NCI-H524 treated with DMSO at 0.1 percent for 48 hours (cell line): ENCODE measurements at regions not wholly inside any gene's neighbourhood (a gene's known extent, or its start where the extent isn't known, plus 50 kb on each side); places are given as distances from the start of the nearest gene placed in this dataset.
"Not testable (repeated sequence)": the region's sequence is repeated elsewhere in the genome, so short reads cannot be mapped to it uniquely, and the experiment has no call there.

Experiments
- DNase-seq: peaks from one replicate; lab custom pipeline; 2025; lab: John Stamatoyannopoulos, UW

DNA sequence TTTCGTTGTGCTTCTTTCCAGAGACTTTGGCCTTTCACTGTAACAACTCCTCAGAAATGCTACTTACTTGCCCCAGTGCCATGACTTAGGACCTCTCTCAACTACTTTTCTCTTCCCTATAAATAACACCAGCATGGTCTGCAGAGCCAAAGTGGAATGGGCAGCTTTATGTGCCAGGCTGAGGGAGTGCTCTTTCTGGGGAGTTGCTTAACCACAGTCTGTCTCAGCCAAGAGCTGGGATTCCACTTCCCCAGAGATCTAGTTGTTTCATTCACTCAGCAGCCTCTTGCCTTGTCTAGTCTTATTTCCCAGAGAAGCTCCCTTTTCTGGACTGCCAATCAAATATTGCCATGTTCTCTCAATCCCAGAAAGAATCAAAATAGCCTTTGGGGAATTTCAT, 912.2 kb downstream of the GRID1 start:
- DNase-seq: no peak

DNA sequence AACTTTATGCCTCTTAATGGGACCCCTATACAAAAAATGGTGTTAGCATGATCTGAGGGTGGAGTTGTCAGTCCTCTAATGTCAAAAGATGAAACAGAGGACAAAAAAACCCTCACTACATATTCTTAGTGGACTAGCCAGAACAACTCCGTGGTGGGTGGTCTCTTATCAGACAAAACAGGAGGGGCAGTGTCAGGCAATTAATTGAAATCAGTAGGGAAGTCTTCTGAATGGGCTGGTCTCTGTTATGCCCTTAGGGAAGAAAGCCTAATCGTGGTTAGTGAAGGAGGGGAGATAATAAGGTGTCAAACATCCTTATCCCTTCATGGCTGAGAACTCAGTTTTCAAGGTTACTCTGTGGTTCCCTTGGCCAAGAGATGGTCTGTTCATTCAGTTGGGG, 909.4 kb downstream of the GRID1 start:
- DNase-seq: no peak

DNA sequence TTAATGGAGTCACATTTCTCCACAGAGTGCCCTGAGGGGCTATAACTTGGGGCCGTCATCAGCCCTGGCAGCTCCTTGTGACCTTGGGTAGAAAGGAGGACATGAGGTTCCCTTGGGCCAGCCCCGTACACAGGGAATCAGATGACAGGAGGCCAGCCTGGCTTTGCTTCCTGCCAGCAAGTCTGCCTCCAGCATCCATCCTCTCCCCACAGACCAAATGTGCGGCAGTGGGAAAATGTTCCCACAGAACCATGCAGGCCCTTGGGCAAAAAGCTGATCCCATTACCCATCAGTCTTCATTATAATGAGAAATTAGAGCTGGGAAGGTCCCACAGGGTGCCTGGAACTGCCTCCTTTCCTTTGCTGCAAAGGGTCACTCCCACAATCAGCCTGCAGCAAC, 908.3 kb downstream of the GRID1 start:
- DNase-seq: no peak

DNA sequence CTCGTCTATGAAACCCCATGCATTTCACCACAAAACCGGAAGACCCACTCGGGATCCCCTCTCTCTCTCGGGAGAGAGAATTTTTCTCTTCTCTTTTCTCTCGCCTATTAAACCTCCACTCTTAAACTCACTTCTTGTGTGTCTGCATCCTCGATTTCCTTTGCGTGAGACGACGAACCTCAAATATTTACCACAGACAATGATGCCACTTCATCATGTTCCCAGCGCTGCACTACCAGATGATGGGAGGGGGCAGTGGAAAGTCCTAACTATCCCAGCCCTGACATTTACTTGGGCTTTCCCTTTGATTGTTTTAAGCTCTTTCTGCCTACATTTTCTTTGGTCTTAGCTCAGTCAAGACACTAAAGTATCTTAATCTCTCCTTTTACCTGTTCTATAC, 906.7 kb downstream of the GRID1 start:
- DNase-seq: no peak

DNA sequence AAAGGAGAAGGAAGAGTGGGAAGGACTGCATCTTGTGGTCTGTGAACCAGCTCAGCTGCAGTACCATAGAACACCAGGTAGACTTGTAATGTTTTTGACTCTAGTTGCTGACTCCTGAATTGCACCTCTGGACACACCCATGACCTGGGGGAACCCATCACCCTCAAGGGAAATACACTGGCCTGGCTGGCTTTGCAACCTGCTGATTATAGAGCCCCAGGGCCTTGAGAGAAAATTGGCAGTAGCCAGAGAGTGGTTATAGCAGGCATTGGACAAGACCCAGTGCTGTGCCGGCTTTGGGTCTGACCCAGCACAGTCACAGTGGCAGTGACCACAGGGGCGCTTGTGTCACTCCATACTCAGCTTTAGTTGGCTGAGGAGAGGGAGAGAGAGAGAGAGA, 902.3 kb downstream of the GRID1 start:
- DNase-seq: no peak

DNA sequence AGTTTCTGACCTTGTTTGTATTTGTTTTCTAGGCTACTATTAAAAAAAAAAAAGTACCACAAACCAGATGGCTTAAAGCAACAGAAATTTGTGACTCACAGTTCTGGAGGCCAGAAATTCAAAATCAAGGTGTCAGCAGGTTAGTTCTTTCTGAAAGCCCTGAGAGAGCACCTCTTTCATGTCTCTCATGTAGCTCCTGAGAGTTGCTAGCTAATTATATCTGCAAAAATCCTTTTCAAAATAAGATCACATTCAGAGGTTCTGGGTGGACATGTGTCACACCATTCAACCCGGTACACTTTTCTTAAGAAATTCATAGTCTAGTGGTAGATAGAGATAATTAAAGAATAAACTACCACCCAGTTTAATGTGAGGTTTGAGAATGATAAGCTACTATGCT, 888.6 kb downstream of the GRID1 start:
- no peak for DNase-seq

DNA sequence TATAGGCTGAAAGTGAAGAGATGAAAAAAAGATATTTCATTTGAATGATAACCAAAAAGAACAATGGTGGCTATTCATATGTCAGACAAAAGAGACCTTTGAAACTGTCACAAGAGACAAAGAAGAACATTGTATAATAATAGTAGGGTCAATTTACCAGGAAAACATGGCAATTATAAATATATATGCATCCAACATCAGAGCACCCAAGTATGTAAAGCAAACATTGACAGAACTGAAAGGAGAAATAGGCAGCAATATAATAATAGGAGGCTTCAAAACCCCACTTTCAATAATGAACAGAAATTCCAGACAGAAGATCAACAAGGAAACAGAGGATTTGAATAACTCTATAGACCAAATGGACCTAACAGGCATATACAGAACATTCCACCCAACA, 876.2 kb downstream of the GRID1 start:
- DNase-seq: no peak

DNA sequence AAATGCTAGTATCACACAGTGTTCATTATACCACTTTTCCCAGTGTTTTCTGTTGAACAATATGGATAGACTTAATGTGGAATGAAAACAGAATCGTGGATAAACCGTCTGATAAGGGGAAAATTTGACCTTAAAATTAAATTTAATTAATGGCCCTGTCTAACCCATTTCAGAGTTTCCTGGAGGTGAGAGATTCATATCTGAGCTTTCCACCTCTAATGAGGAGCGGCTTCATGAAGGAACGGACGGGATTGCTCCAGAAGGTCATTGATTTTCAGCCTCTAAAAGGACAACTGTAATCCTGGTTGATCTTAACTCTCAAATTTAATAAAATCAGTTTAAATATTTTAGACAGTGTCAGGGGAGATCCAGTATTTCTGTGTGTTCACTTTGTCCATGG, 874.9 kb downstream of the GRID1 start:
- no peak for DNase-seq

DNA sequence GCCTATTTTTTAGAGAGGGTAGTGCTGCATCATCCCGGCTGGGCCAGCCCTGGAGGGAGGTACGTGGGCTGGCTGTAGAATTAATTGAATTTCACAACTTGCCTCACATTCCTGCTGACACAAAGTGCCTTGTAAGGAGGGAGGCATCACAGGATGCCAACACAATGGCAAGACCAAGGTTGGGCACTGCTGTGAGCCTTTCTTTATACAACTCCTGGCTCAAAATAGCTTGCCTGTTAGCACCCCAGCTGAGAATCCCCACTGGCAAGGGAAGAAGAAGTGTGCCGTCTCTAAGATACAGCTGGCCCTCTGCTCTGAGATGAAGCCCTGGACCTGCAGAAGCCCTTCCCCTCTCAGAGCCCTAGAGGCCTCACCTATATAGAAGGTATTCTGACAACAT, 873.9 kb downstream of the GRID1 start:
- no peak for DNase-seq

DNA sequence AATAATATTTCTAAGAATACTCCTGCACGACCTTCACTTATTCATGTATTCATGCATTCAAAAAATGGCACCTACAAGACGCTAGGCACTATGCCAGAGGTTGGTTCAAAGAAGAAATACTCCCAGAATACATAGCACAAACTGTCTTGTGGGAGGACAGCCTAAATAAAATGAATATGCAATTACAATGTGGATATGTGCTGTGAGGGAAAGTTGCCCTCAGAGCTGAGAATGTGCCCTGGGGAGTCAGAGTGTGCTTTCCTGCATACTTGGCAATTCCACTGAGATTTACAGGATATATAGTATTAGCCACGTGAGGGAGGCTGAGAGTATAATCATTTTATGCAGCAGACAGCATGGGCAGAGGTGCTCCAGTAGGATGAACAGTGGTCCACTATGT, 872.9 kb downstream of the GRID1 start:
- no peak for DNase-seq

DNA sequence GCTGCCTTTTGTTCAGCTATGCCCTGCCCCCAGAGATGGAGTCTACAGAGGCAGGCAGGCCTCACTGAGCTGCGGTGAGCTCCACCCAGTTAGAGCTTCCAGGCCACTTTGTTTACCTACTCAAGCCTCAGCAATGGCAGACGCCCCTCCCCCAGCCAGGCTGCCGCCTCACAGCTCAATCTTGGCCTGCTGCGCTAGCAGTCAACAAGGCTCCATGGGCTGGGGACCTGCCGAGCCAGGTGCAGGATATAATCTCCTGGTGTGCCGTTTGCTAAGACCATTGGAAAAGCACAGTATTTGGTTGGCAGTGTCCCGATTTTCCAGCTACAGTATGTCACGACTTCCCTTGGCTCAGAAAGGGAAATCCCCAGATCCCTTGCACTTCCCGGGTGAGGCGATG, 862.0 kb downstream of the GRID1 start:
- not testable (repeated sequence) for DNase-seq

DNA sequence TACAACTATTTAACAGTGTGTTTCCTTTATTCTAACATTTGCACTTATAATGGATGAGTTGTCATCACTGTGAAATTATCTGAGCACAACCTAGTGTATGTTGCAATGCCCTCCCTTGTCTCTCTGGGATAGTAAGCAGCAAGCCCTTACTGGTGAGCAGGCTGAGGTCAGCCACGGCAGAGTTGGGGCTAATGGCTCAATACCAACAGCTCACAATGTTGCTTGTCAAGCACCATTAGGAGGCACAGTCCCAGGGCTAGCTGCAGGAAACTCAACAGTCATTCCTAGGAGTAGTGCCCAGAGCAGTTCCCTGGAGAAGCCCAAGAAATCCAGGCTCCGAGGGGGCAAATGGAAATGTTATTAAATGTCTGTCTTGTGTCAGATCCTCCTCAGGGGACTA, 858.4 kb downstream of the GRID1 start:
- DNase-seq: no peak

DNA sequence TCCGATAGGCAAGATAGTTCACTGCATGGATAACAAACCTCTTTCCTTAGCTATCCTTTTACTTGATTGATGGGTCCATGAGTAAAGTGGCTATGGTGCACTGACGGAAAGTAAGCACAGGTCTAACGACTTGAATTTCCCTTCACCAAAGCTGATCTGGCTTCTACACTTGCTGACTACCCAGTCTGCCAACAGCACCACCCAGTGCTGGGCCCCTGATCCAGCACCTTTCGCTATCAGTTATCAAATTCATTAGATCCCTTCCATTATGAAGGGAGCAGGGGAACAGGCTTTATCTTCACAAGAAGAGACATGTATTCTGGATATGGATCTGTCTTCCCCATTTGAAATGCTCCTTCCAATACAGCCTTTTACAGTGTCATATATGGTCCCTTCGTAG, 855.9 kb downstream of the GRID1 start:
- DNase-seq: no peak

DNA sequence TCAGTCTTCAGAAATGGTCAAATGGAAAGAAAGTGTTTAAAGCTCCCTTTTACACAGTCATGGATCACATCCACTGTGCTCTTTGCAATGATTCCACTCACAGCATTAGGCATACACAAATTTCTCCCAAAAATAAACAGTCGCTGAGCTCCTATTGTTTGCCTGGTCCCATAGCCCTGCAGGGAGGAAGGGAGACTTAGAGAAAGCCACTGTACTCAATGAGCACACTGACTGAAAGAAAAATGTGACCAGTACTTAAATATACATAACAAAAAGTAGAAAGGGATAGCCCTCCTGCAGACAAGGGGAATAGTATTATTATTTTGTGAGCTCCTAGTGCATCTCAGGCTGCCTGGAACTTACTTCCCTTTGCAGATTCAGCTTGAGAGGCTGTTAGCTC, 853.2 kb downstream of the GRID1 start:
- no peak for DNase-seq

DNA sequence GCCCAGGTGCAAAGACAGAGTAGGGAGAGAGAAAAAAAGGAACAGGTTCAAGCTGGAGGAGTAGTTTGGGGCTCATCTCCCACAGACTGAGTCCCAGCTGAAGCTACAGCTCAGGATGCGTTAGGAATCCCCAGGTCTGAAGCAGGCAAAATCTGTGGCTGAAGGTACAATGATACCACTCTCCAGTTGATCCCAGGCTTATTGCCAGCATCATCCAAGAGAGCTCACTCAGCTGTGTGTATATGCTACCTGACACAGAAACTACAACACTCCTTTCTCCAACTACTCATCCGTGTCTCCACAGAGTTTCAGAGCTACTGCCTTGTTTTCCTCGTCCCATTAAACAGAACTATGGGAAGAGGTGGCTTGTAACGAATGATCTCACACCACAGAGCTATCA, 851.3 kb downstream of the GRID1 start:
- no peak for DNase-seq

DNA sequence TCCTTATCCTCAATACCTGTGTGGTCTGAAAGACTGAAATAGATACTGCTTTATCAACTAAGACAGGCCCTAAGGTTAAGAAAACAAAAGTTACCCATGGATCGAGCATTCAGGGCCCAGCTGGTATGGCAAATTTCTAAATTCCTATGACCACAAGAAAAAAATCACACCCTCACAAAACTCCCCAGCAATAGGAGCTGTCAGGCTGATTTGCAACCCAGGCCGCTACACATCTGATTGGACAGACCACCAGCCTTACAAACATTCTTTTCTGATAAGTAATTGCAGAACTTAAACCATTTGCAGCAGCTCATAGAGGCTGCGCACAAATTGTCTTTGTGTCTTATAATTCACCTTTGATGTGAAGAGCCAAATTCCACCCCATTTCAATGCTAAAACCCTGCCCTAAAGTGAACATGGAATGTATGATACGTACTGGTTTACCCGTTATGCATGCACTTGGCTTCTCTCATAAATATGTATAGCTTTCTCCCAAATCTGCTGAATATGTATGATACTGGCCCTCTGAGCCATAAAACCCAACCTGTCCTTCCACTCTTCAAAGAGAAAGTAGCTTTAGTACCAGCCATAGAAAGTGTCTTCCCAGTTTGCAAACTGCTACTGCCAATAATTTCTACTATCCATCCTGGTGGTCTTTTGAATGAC, 842.5 kb downstream of the GRID1 start:
- no peak for DNase-seq

DNA sequence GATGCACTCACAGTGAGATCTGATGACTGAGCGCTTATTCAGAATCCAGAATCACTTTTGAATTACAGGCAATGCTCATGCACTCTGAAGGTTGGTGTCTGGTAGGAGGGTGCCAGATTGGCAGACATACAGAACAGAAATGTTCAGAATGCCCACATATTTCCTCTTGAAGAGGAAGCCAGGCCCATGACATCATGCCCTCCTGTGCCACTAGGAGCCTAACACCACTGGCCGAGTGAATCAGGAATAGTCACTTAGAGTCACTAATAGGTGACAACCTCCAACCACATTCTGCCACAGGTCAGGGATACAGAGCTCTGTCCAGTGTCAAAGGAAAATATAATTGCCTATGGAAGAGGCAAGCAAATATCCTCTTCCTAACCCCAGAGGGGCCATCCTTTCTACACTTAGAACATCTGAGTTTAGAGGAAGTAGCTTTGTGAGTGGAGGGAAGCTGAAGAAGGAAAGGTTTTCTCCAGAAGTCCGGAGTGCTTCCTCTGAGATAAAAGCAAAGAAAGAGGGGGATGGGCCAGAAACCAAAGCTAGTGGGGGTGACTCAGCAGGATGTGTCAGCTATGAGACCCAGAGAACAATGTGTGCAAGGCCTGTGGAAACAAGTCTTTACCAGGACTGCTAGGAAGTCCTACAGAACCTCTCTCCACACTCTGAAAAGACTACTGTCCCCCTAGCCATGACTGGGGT, 838.8 kb downstream of the GRID1 start:
- DNase-seq: no peak

DNA sequence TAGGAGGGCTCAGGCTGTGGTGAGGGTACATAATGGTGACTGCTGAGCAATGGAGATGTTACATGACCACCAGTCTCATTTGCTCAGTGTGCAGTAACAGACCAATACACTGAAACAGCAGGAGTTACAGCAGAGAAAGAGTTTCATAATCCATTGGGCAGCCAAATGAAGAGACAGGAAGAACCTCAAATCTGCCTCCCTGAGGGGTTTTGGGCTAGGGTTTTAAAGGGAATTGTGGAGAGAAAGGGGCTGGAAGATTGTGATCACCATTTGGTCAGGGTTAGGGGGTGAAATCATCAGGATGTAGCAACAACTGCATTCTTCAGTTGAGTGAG, 838.3 kb downstream of the GRID1 start:
- DNase-seq: no peak

DNA sequence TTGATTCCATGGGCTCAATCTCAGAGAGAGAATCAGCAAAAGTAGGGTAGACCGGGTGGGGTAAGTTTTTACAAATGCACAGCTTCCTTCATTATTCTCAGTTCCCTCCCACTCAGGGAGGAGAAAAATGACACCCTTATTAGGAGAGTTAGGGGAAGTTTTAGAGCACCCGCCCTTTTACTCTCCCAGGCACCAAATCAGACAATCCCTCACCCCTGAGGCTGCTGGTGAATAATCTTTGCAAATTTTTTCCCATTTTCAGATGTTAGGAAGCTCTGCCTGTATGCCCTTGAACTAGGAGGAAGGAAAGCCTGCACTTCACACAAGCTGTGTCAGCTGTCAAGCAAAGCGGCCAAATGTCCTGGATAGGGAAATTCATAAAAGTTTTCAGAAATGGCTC, 834.9 kb downstream of the GRID1 start:
- DNase-seq: no peak

DNA sequence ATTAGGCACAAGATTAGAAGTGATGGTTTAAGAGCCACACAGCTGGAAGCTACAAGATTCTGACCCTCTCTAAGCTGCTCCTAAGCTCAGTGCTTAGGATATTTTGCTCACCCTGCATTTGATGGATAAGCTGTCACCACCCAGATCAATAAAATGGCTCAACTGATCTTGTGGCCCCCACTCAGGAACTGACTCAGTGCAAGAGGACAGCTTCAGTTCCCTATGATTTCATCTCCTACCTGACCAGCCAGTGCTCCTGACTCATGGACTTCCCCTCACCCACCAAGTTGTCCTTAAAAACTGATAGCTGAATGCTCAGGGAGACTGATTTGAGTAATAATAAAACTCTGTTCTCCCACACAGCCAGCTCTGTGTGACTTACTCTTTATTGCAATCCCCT, 833.8 kb downstream of the GRID1 start:
- no peak for DNase-seq

DNA sequence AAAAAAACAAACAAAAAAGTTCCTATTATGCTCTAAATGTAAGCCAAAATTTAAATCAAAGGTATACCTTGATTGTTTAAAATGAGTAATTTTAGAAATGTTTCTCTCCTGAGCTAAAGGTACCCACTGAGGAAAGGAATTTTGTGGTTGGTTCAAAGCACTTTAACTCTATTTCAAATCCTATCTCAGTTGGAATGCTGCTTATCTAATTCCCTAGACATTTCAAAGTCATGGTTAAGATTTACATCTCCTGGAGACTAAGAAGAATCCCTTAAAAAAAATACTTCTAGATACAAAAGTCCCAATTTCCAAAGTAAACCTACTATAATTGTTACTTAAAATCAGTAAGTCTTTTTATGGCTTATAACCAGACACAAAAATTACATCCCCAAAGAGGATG, 830.7 kb downstream of the GRID1 start:
- DNase-seq: no peak

DNA sequence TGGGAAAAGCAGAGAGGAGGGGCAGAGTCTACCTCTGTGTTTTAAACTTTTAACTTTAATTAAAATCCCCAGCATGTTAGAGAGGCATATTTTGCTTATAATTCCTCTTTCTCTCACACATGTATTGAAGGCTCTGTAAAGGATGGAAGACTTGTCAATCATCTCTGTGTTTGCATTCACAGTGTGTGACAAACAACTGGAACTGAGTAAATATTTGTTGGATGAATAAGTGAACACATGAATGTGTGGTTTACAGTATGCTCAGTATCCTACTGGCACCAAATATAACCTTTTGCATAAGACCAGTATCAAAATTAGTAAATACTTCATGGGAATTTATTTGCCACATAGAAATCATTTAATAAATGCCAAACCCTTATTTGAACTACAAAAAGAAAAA, 829.0 kb downstream of the GRID1 start:
- DNase-seq: no peak

DNA sequence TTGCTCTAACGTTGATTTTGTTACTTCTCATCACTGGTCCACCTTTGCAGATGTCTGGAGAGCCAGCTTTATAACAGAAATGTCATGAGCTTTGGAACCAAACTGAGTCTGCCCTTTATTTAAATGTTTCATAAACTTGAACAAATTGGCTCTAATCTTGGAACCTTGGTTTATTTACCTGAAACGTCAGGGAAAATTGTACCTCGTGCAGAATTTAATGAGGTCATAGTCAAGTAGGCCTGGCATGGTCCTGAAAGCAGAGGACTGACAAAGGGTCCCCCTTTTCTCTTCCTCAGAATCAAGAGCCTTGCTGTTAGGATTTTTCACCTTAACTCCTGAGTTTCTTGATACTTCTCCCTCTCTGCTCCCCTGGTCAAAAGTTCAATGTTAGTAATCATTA, 828.0 kb downstream of the GRID1 start:
- DNase-seq: no peak

DNA sequence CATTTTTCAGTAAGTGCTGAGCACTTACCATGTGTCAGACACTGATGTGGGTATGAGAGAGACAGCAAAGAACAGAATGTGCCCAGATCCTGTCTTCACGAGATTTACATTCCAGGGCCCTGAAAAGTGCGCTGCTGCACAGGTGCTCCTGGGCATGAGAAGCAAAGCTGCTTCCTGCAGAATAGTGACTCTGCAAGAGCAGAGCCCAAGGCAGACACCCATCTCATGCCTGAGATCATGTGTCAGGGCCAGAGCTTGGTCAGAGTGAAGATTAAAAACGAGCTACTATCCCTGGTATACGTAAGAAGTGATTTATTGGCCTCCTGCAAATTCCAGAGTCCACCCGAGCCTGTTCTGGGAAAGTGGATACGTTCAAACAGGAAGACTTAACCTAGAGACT, 824.4 kb downstream of the GRID1 start:
- no peak for DNase-seq
